OCI-LY7 (cell line): ENCODE measurements at regions not wholly inside any gene's neighbourhood (a gene's known extent, or its start where the extent isn't known, plus 50 kb on each side); places are given as distances from the start of the nearest gene placed in this dataset.

Experiments
- CTCF ChIP-seq: fragments of 200-600 bp; sonication (generic); conservative IDR thresholded peaks from 2 replicates; pipeline ENCODE4 v1.5.1; 2014; ENCODE audit warnings: mild to moderate bottlenecking, antibody characterized with exemption, low read length, moderate library complexity, mixed read lengths
- EZH2phosphoT487 ChIP-seq: fragments of 200-600 bp; sonication (generic); IDR thresholded peaks from 2 replicates; pipeline ENCODE4 v1.6.1; 2018; ENCODE audit warnings: low read depth, borderline replicate concordance, mild to moderate bottlenecking, mixed run types, antibody characterized with exemption, low read length, moderate library complexity, mixed read lengths

- no peak for TF ChIP-seq CTCF
- no peak for TF ChIP-seq EZH2phosphoT487
Measured at GRCh38 chr16:58866935-58867334, 132.8 kb upstream of the GOT2 start.
